ENCODE measurements at regions not wholly inside any gene's neighbourhood (a gene's known extent, or its start where the extent isn't known, plus 50 kb on each side); places are given as distances from the start of the nearest gene placed in this dataset.

DNA sequence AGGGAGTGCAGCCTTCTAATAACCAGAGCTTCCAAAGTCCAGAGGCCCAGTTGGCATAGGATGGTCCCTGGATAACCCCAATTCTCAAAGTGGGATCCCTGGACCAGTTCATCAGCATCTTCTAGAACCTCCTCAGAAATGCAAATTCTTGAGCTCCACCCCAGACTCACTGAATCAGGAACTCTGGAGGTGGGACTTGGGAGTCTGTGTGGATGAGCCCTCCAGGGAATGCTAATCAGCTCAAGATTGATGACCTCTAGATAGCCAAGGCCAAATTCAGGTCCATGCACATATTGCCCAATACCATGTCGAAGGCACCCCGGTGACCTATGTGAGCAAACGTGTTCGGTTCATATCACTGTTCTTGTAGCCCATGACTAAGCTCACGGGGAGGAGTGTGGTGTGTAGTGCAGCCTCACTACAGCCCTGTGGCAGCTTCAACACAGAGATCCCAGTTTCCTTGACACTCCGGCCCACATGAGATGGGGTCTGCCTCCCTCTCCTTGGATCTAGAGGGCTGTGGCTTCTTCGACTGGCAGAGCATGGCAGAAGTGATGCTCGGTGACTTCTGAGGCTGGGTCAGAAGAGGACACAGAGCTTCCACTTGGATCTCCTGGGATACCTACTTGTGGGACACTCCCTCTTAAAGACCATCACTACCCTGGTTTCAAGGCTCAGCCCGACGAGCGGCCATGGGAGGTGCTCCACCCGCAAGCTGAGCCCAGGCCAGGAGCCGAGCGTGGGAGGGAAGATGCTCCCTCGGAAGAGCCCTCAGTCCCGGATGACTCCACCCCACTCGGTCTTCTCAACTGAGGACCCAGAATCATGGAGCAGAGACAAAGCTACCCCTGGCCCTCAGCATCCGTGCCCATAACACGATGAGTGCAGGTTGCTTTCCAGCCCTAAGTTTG is 151.1 kb upstream of the CST7 start:
- no peak overlapping the region for H3K9ac ChIP-seq (ENCODE audit: low read depth in 2 of 2, low read length in 2 of 2)
- H3K27me3 ChIP-seq: no peaks in the 10 kb centered on the region
- H3K27ac ChIP-seq: no peak overlapping the region
- H3K4me3 ChIP-seq: no peak overlapping the region
- no peak for DNase-seq
- TF ChIP-seq, protein P1, sequence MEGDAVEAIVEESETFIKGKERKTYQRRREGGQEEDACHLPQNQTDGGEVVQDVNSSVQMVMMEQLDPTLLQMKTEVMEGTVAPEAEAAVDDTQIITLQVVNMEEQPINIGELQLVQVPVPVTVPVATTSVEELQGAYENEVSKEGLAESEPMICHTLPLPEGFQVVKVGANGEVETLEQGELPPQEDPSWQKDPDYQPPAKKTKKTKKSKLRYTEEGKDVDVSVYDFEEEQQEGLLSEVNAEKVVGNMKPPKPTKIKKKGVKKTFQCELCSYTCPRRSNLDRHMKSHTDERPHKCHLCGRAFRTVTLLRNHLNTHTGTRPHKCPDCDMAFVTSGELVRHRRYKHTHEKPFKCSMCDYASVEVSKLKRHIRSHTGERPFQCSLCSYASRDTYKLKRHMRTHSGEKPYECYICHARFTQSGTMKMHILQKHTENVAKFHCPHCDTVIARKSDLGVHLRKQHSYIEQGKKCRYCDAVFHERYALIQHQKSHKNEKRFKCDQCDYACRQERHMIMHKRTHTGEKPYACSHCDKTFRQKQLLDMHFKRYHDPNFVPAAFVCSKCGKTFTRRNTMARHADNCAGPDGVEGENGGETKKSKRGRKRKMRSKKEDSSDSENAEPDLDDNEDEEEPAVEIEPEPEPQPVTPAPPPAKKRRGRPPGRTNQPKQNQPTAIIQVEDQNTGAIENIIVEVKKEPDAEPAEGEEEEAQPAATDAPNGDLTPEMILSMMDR (IDR thresholded peaks at IDR 0.05): no peak
- no peaks in the 10 kb centered on the region for H3K36me3 ChIP-seq
- no peaks in the 10 kb centered on the region for H3K4me1 ChIP-seq
- intact Hi-C loops (cut with DNase I): no loop called here
- H3K9me3 ChIP-seq: no peaks in the 10 kb centered on the region

DNA sequence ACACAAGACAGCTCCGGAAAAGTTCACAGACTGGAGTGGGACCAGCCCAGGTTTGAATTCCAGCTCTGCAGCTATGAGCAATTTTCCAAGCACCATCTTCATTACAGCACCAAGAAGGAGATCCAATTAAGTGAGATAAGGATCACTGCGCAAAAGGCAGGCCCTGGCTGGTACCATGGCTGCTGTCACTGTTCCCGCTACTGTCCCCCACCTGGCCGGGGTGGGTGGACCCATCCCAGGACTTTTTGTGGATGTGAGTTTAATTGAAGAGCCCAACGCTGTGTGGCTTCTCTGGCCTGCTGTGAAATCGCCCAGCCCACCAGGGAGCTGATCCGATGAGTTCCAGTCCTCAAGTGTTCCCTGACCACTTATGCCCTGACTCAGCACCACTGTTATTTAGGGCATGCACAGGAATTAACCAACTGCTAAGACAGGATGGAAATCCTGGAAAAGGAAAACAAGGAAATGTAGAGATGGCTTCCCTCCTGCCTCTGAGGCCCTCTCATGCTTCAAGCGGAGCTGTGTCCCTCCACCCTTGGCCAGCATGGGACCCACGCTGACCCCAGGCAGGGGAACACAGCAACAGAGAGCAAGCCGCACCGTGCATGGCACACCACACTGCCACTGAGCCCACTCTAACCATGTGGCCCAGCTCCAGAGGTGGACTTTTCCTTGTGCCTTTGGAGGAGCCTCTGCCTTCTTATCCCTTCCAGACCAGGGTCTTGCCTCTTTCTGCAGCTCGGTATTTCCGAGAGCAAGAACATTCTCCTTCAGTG is 150.0 kb upstream of the CST7 start:
- intact Hi-C loops (cut with DNase I): no loop called here
- H3K27me3 ChIP-seq: no peaks in the 10 kb centered on the region
- H3K27ac ChIP-seq: no peak overlapping the region
- DNase-seq: no peak
- no peaks in the 10 kb centered on the region for H3K9me3 ChIP-seq
- TF ChIP-seq, protein P1 (IDR thresholded peaks at IDR 0.05): no peak
- H3K4me3 ChIP-seq: no peak overlapping the region
- H3K36me3 ChIP-seq: no peaks in the 10 kb centered on the region
- no peaks in the 10 kb centered on the region for H3K4me1 ChIP-seq
- H3K9ac ChIP-seq (ENCODE audit: low read depth in 2 of 2, low read length in 2 of 2): no peak overlapping the region

DNA sequence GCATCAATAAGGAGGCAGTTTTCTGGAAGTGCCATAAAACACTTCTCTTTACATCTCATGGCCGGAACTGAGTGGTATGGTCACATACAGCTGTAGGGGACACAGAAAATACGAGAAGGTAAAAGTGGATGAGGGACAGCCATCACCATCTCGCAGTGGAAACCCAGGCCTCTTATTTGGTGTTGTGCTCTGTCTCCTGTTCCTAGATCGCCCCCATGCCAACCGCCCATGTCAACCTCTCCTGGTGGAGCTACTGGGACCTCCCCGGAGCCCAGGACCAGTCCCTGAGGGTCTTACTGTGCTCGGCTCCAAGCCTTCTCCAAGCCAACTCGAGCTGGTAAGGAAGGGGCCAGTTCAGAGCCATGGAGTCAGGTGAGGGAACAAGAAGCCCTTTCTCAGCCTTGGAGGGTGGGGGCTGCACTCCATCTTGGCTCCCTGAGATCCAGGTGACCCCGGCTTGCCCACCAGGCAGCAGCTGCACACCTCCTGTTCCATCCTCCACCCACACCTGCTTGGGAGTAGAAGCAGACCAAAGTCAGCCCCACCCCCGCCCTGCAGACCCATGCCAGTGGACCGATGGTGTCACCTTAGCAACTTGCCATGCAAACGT is 149.0 kb upstream of the CST7 start:
- Histone ChIP-seq H3K4me3 (no peak overlapping the region), H3K36me3 (no peaks in the 10 kb centered on the region), H3K9ac (ENCODE audit: low read depth in 2 of 2, low read length in 2 of 2) (no peak overlapping the region), H3K27ac (no peak overlapping the region), H3K9me3 (no peaks in the 10 kb centered on the region), H3K4me1 (no peaks in the 10 kb centered on the region), H3K27me3 (no peaks in the 10 kb centered on the region)
- no peak for DNase-seq
- TF ChIP-seq, protein P1 (IDR thresholded peaks at IDR 0.05): no peak
- intact Hi-C loops (cut with DNase I): no loop called here

DNA sequence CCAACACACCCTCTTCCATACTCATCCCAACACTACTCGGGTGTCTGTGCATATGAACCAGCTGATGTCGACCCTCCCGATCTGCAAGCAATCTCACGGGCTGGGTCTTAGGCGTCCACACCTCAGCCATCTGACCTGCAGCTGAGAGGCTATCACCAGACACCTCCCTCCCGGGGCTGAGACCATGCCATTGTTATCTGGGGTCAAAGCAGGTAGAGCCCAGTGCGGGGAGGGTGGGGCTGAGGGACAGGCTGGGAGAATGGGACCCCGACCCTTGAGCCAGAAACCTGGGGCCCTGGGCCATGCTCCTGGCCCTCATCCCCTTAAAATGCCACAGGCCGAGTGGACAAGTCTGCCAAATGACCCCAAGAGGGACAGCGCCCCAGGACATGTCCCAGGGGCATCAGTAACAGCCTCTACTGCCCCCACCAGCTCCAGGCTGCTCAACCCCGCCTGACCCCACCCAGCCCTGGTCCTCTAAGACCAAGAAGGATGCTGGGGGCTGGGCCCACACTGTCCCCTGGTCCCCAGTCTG is 146.7 kb upstream of the CST7 start:
- Histone ChIP-seq H3K4me3 (no peak overlapping the region), H3K9ac (ENCODE audit: low read depth in 2 of 2, low read length in 2 of 2) (no peak overlapping the region), H3K36me3 (no peaks in the 10 kb centered on the region), H3K4me1 (no peaks in the 10 kb centered on the region), H3K9me3 (no peaks in the 10 kb centered on the region), H3K27ac (no peak overlapping the region), H3K27me3 (no peaks in the 10 kb centered on the region)
- DNase-seq: no peak
- TF ChIP-seq, protein P1 (IDR thresholded peaks at IDR 0.05): no peak
- intact Hi-C loops (cut with DNase I): no loop called here

DNA sequence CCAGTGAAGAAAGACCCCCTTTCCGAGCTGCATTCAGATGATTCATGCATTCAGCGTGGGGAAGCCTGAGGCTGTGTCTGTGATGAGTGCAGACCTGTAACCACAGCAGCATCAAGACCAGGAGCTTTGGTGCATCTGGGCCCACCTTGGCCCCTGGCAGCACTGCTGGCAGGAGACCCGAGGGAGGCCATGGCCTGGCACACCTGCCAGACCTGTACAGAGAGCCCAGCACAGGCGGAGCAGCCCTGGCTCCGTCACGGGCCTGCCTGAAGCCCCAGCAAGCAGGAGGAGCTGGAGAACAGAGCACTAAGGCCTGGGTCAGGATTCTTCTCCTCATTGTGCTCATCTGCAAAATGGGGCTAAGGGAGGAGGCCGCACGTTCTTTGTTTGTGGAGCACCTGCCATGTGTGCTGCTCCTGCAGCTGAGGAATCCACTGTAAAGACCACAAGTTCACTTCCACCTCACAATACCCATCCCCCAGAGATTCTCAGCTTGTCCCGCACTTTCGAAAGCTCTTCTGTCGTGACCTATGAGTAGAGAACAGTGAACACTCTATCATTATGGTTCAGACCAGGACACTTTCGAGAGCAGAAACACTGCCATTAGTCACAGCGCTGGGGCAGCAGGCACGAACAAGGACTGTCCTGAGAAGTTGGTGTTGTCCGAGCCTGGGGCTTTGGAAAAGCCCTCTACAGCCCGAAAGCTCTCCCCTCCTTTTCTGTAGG is 144.4 kb upstream of the CST7 start:
- Histone ChIP-seq H3K36me3 (no peaks in the 10 kb centered on the region), H3K4me3 (no peak overlapping the region), H3K9me3 (no peaks in the 10 kb centered on the region), H3K4me1 (no peaks in the 10 kb centered on the region), H3K27ac (no peak overlapping the region), H3K27me3 (no peaks in the 10 kb centered on the region), H3K9ac (ENCODE audit: low read depth in 2 of 2, low read length in 2 of 2) (no peak overlapping the region)
- intact Hi-C loops (cut with DNase I): no loop called here
- DNase-seq: no peak
- TF ChIP-seq, protein P1 (IDR thresholded peaks at IDR 0.05): no peak
